22Rv1 (cell line): ENCODE measurements at regions not wholly inside any gene's neighbourhood (a gene's known extent, or its start where the extent isn't known, plus 50 kb on each side); places are given as distances from the start of the nearest gene placed in this dataset.

ENCODE experiments used
- ZFX ChIP-seq: fragments of 450-650 bp; IDR thresholded peaks from 2 replicates; pipeline ENCODE4 v1.6.1; 2017; ENCODE audit warnings: antibody characterized with exemption, borderline replicate concordance
- TF ChIP-seq, protein P1 (sequence below): fragments of 450-650 bp; IDR thresholded peaks from 2 replicates; pipeline ENCODE4 v1.5.1; 2017; ENCODE audit warnings: mild to moderate bottlenecking

- TF ChIP-seq, protein P1, sequence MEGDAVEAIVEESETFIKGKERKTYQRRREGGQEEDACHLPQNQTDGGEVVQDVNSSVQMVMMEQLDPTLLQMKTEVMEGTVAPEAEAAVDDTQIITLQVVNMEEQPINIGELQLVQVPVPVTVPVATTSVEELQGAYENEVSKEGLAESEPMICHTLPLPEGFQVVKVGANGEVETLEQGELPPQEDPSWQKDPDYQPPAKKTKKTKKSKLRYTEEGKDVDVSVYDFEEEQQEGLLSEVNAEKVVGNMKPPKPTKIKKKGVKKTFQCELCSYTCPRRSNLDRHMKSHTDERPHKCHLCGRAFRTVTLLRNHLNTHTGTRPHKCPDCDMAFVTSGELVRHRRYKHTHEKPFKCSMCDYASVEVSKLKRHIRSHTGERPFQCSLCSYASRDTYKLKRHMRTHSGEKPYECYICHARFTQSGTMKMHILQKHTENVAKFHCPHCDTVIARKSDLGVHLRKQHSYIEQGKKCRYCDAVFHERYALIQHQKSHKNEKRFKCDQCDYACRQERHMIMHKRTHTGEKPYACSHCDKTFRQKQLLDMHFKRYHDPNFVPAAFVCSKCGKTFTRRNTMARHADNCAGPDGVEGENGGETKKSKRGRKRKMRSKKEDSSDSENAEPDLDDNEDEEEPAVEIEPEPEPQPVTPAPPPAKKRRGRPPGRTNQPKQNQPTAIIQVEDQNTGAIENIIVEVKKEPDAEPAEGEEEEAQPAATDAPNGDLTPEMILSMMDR: no peak
- TF ChIP-seq ZFX: no peak
These were observed 77.5 kb upstream of the MIR17HG start for GRCh38 chr13:91270031-91270430.
